A549 (cell line): ENCODE measurements at regions not wholly inside any gene's neighbourhood (a gene's known extent, or its start where the extent isn't known, plus 50 kb on each side); places are given as distances from the start of the nearest gene placed in this dataset.

ENCODE experiments used
- ATAC-seq, 2 experiments: fragments of 200-7000 bp in 1 of 2; fragments of >200 bp in 1 of 2; cut with Nextera tagmentation in 1 of 2; cut with Tn5 transposase in 1 of 2; 3 replicates each; pipeline versions ENCODE4 v1.8.0 to v1.9.1; 2018 to 2020; ENCODE audit warnings: mild to moderate bottlenecking in 1 of 2, moderate library complexity in 1 of 2
- CTCF ChIA-PET: fragments of 300-600 bp; sonication (Branson Sonifier 250); formaldehyde crosslinking; extraction: SDS; loops from one replicate; lab custom pipeline; 2021; ENCODE audit warnings: antibody characterized with exemption, inconsistent platforms; lab: Yijun Ruan, JAX
- POLR2A ChIA-PET: fragments of 350-600 bp; formaldehyde crosslinking; extraction: SDS; loops from one replicate; lab custom pipeline; 2021; ENCODE audit warnings: antibody characterized with exemption, inconsistent platforms; lab: Yijun Ruan, JAX
- DNase-seq, 2 experiments: peaks; one replicate each; pipeline versions ENCODE4 v3.0.0 to v3.0.0-alpha.2; 2011 to 2016; ENCODE audit warnings: low read depth in 1 of 2, low spot score in 1 of 2
- FAIRE-seq: peaks from 2 replicates; lab custom pipeline; 2011; peaks lifted over from hg19 to GRCh38; lab: Jason Lieb, UNC
- H3K27ac ChIP-seq, 2 experiments: fragments of >200 bp; sonication (Bioruptor Twin); formaldehyde crosslinking; 3 replicates each; pipeline ENCODE4 v1.5.1; 2016 to 2017
- H3K4me1 ChIP-seq: fragments of >200 bp; sonication (Bioruptor Twin); formaldehyde crosslinking; 3 replicates; pipeline ENCODE4 v1.6.1; 2016
- H3K4me2 ChIP-seq: fragments of >200 bp; sonication (Bioruptor Twin); formaldehyde crosslinking; 3 replicates; pipeline ENCODE4 v1.6.1; 2016
- H3K4me3 ChIP-seq: fragments of >200 bp; sonication (Bioruptor Twin); formaldehyde crosslinking; 3 replicates; pipeline ENCODE4 v1.5.1; 2016
- H3K9me3 ChIP-seq: fragments of >200 bp; sonication (Bioruptor Twin); formaldehyde crosslinking; 3 replicates; pipeline ENCODE4 v1.6.1; 2016
- CHD2 ChIP-seq: fragments of 150-350 bp; IDR thresholded peaks from 2 replicates; pipeline ENCODE4 v1.6.1; 2014; ENCODE audit warnings: low read length; ENCODE audit not compliant: partially characterized antibody
- EHMT2 ChIP-seq: fragments of 200-600 bp; sonication (generic); IDR thresholded peaks from 2 replicates; pipeline ENCODE4 v1.6.1; 2016; ENCODE audit warnings: antibody characterized with exemption, low read depth, mild to moderate bottlenecking, moderate library complexity
- EP300 ChIP-seq, 2 experiments: fragments of >200 bp; sonication (Bioruptor Twin); formaldehyde crosslinking; IDR thresholded peaks; 2 replicates in 1 of 2; 3 replicates in 1 of 2; pipeline ENCODE4 v1.6.1; 2016 to 2017
- FOSL2 ChIP-seq, 2 experiments: fragments of 450-650 bp in 1 of 2; fragments of >200 bp in 1 of 2; sonication (Bioruptor Twin) in 1 of 2; formaldehyde crosslinking; IDR thresholded peaks; 2 replicates each; pipeline versions ENCODE4 v1.5.0 to v1.6.1; 2016 to 2020; ENCODE audit warnings: mild to moderate bottlenecking in 1 of 2, moderate library complexity in 1 of 2
- FOXS1 ChIP-seq: fragments of 250-450 bp; sonication (Bioruptor Pico); IDR thresholded peaks from 2 replicates; pipeline ENCODE4 v1.5.0; 2020; ENCODE audit warnings: mild to moderate bottlenecking, moderate library complexity
- GATA3 ChIP-seq: IDR thresholded peaks from 2 replicates; pipeline ENCODE4 v1.6.1; 2012; ENCODE audit warnings: borderline replicate concordance
- HDAC2 ChIP-seq: fragments of 200-600 bp; sonication (generic); IDR thresholded peaks from 2 replicates; pipeline ENCODE4 v1.6.1; 2016
- HEYL ChIP-seq: fragments of 250-450 bp; sonication (Bioruptor Pico); IDR thresholded peaks from 2 replicates; pipeline ENCODE4 v1.8.0; 2021; ENCODE audit warnings: mild to moderate bottlenecking, moderate library complexity
- JUNB ChIP-seq: fragments of >200 bp; sonication (Bioruptor Twin); formaldehyde crosslinking; IDR thresholded peaks from 2 replicates; pipeline ENCODE4 v1.6.1; 2016
- KDM1A ChIP-seq: fragments of 200-600 bp; sonication (generic); IDR thresholded peaks from 2 replicates; pipeline ENCODE4 v1.6.1; 2016; ENCODE audit warnings: low read depth, mild to moderate bottlenecking
- MAFK ChIP-seq: fragments of 450-650 bp; IDR thresholded peaks from 2 replicates; pipeline ENCODE4 v1.6.1; 2014; ENCODE audit not compliant: partially characterized antibody
- NR3C1 ChIP-seq: fragments of >200 bp; sonication (Bioruptor Twin); formaldehyde crosslinking; IDR thresholded peaks from 3 replicates; pipeline ENCODE4 v1.6.1; 2017
- POLR2A ChIP-seq: IDR thresholded peaks from 2 replicates; pipeline ENCODE4 v1.6.1; 2012; ENCODE audit warnings: mild to moderate bottlenecking, low read length
- RAD21 ChIP-seq, 2 experiments: fragments of >200 bp in 1 of 2; sonication (Bioruptor Twin) in 1 of 2; formaldehyde crosslinking in 1 of 2; IDR thresholded peaks in 1 of 2; conservative IDR thresholded peaks in 1 of 2; 2 replicates in 1 of 2; 3 replicates in 1 of 2; pipeline ENCODE4 v1.6.1; 2012 to 2018; ENCODE audit warnings: inconsistent platforms in 1 of 2
- RNF2 ChIP-seq: fragments of 200-600 bp; sonication (generic); IDR thresholded peaks from 2 replicates; pipeline ENCODE4 v1.6.1; 2016; ENCODE audit warnings: low read depth, mild to moderate bottlenecking, antibody characterized with exemption, moderate library complexity, borderline replicate concordance
- SMC3 ChIP-seq: fragments of >200 bp; sonication (Bioruptor Twin); formaldehyde crosslinking; IDR thresholded peaks from 3 replicates; pipeline ENCODE4 v1.6.1; 2018; ENCODE audit warnings: inconsistent platforms
- ZNF302 ChIP-seq: fragments of 250-450 bp; sonication (Bioruptor Pico); IDR thresholded peaks from 2 replicates; pipeline ENCODE4 v1.9.0; 2021; ENCODE audit warnings: inconsistent platforms, mild to moderate bottlenecking, moderate library complexity
- ZSCAN20 ChIP-seq: fragments of 250-450 bp; sonication (Bioruptor Pico); IDR thresholded peaks from 2 replicates; pipeline ENCODE4 v1.8.0; 2022; ENCODE audit warnings: mild to moderate bottlenecking, moderate library complexity
- WGBS: methylation state at CpG from one replicate; pipeline ENCODE4 v1.1.6; 2017; ENCODE audit errors: missing lambda C conversion rate; 5-methylcytosine and 5-hydroxymethylcytosine counted together
- TF ChIP-seq, protein P1 (sequence below): IDR thresholded peaks from 2 replicates; pipeline ENCODE4 v1.6.1; 2012; ENCODE audit warnings: low read depth, borderline replicate concordance
- TF ChIP-seq, protein P2 (sequence below): fragments of >200 bp; sonication (Bioruptor Twin); formaldehyde crosslinking; IDR thresholded peaks from 3 replicates; pipeline ENCODE4 v1.6.1; 2016
- TF ChIP-seq, protein P3 (sequence below): fragments of 250-450 bp; sonication (Bioruptor Pico); IDR thresholded peaks from 2 replicates; pipeline ENCODE4 v1.5.0; 2020; ENCODE audit warnings: low read depth, mild to moderate bottlenecking, moderate library complexity
- TF ChIP-seq, protein P4 (sequence below): fragments of >200 bp; sonication (Bioruptor Twin); formaldehyde crosslinking; IDR thresholded peaks from 2 replicates; pipeline ENCODE4 v1.6.1; 2016
- TF ChIP-seq, protein P5 (sequence below): fragments of 150-350 bp; IDR thresholded peaks from 2 replicates; pipeline ENCODE4 v1.6.1; 2014; ENCODE audit warnings: low read depth, mild to moderate bottlenecking, low read length
- TF ChIP-seq, protein P6 (sequence below): IDR thresholded peaks from 2 replicates; pipeline ENCODE4 v1.6.1; 2012

DNA sequence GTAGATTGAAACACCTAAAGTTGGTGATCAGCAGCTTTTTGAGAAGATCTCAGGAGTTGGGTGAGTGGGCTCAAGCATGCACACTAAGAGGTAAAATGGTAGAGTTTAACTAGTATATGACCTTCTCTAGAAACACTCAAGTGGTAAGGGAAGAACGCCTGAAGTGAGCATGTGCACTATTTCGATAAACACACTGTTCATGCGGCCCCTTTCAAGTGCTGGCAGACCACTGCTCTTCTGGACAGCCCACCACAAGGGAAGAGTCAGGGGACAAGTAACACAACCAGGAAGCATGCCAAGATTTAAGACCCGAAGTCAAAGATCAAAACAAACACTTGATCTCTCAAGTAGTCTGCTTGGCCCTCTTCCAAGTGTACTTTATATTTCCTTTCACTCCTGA is 519.5 kb upstream of the ZWINT start:
- DNase-seq, result no peak
- H3K4me3 ChIP-seq, result no peak overlapping the region
- 3% methylated on average over 4 of the region's 4 CpGs for WGBS
- no peak for TF ChIP-seq FOXS1
- no peak for TF ChIP-seq NR3C1
- TF ChIP-seq, protein P1, sequence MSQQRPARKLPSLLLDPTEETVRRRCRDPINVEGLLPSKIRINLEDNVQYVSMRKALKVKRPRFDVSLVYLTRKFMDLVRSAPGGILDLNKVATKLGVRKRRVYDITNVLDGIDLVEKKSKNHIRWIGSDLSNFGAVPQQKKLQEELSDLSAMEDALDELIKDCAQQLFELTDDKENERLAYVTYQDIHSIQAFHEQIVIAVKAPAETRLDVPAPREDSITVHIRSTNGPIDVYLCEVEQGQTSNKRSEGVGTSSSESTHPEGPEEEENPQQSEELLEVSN, result no peak
- TF ChIP-seq, protein P2, sequence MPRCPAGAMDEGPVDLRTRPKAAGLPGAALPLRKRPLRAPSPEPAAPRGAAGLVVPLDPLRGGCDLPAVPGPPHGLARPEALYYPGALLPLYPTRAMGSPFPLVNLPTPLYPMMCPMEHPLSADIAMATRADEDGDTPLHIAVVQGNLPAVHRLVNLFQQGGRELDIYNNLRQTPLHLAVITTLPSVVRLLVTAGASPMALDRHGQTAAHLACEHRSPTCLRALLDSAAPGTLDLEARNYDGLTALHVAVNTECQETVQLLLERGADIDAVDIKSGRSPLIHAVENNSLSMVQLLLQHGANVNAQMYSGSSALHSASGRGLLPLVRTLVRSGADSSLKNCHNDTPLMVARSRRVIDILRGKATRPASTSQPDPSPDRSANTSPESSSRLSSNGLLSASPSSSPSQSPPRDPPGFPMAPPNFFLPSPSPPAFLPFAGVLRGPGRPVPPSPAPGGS, result no peak
- TF ChIP-seq HDAC2, result no peak
- TF ChIP-seq ZSCAN20 (CRISPR knock-in tag), result no peak
- no peak for TF ChIP-seq RNF2
- TF ChIP-seq GATA3, result no peak
- TF ChIP-seq, protein P3, sequence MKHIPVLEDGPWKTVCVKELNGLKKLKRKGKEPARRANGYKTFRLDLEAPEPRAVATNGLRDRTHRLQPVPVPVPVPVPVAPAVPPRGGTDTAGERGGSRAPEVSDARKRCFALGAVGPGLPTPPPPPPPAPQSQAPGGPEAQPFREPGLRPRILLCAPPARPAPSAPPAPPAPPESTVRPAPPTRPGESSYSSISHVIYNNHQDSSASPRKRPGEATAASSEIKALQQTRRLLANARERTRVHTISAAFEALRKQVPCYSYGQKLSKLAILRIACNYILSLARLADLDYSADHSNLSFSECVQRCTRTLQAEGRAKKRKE (CRISPR knock-in tag), result no peak
- TF ChIP-seq, all 56 proteins: peak for 0
- ChIA-PET CTCF (no interaction called here), POLR2A (no interaction called here)
- Histone ChIP-seq H3K27ac (no peak overlapping the region), H3K4me1 (no peaks in the 10 kb centered on the region), H3K4me2 (no peak overlapping the region), H3K9me3 (no peaks in the 10 kb centered on the region)
- no peak for FAIRE-seq
- no peak for ATAC-seq

DNA sequence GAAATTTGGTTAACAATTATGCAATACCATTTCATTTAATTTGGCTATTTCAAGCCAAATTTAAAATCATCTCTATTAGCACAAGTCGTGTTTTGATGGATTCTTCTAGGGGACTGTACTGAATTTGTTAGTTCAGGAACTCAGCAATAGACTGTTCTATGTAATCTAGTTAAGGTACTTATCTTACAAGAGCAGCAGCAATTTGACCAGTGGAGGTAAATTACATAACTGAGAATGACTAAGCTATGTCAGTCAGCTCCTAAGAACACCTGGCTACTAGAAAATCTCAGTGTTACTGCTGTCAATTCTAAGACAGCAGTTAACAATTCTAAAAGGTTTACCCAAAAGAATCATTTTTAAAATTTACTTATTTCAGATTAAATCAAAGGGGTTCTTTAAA is 513.9 kb upstream of the ZWINT start:
- CTCF ChIA-PET, result no interaction called here
- TF ChIP-seq HDAC2, result no peak
- no peak for TF ChIP-seq RAD21 (conservative IDR thresholded peaks at IDR 0.05 in 1 of 2, IDR thresholded peaks at IDR 0.05 in 1 of 2)
- TF ChIP-seq, protein P1, result no peak
- TF ChIP-seq, protein P4, sequence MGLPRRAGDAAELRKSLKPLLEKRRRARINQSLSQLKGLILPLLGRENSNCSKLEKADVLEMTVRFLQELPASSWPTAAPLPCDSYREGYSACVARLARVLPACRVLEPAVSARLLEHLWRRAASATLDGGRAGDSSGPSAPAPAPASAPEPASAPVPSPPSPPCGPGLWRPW, result no peak
- no peak for TF ChIP-seq SMC3
- no peak for TF ChIP-seq RNF2
- TF ChIP-seq EP300 (IDR thresholded peaks at IDR 0.05), result no peak
- no peak for TF ChIP-seq EHMT2
- no peak for TF ChIP-seq MAFK
- no peak for TF ChIP-seq FOSL2 (IDR thresholded peaks at IDR 0.05)
- TF ChIP-seq FOSL2 (CRISPR knock-in tag; IDR thresholded peaks at IDR 0.05), result no peak
- no peak for TF ChIP-seq HEYL
- TF ChIP-seq, protein P5, sequence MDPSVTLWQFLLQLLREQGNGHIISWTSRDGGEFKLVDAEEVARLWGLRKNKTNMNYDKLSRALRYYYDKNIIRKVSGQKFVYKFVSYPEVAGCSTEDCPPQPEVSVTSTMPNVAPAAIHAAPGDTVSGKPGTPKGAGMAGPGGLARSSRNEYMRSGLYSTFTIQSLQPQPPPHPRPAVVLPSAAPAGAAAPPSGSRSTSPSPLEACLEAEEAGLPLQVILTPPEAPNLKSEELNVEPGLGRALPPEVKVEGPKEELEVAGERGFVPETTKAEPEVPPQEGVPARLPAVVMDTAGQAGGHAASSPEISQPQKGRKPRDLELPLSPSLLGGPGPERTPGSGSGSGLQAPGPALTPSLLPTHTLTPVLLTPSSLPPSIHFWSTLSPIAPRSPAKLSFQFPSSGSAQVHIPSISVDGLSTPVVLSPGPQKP, result no peak
- no peak for TF ChIP-seq JUNB
- no peak for TF ChIP-seq CHD2
- no peak for TF ChIP-seq POLR2A
- TF ChIP-seq, protein P2, result no peak
- TF ChIP-seq, protein P6, sequence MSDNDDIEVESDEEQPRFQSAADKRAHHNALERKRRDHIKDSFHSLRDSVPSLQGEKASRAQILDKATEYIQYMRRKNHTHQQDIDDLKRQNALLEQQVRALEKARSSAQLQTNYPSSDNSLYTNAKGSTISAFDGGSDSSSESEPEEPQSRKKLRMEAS, result no peak
- no peak for TF ChIP-seq KDM1A
- TF ChIP-seq ZNF302 (CRISPR knock-in tag), result no peak
- FAIRE-seq, result no peak
- no peak overlapping the region for H3K27ac ChIP-seq
- ATAC-seq, result no peak
- WGBS, result 0% methylated on average over 1 of the region's 1 CpG
- H3K4me2 ChIP-seq, result no peak overlapping the region
- no peak overlapping the region for H3K4me3 ChIP-seq
- no peak for DNase-seq
- no peaks in the 10 kb centered on the region; the same call in 2 of the 3 replicates for H3K9me3 ChIP-seq
- no peaks in the 10 kb centered on the region for H3K4me1 ChIP-seq
- POLR2A ChIA-PET, result no interaction called here
